GM23338 (cell line): ENCODE measurements at regions not wholly inside any gene's neighbourhood (a gene's known extent, or its start where the extent isn't known, plus 50 kb on each side); places are given as distances from the start of the nearest gene placed in this dataset.

Experiments
- ATAC-seq: fragments of 200-7000 bp; cut with Tn5 transposase; 3 replicates; pipeline ENCODE4 v1.9.1; 2020
- DNase-seq: peaks from one replicate; pipeline ENCODE4 v3.0.0-alpha.2; 2015; ENCODE audit warnings: low spot score
- H2AFZ ChIP-seq: fragments of 200-600 bp; sonication (generic); 2 replicates; pipeline ENCODE4 v1.8.0; 2016; ENCODE audit warnings: antibody characterized with exemption, mild to moderate bottlenecking, moderate library complexity
- H3F3A ChIP-seq: fragments of 200-600 bp; sonication (generic); replicated peaks from 2 replicates; pipeline ENCODE4 v1.8.0; 2017; ENCODE audit warnings: antibody characterized with exemption, mixed run types, low read depth
- H3K27ac ChIP-seq: fragments of 200-600 bp; sonication (generic); 2 replicates; pipeline ENCODE4 v1.6.1; 2016; ENCODE audit warnings: low read depth
- H3K27me3 ChIP-seq: fragments of 200-600 bp; sonication (generic); 2 replicates; pipeline ENCODE4 v1.8.0; 2016; ENCODE audit warnings: mild to moderate bottlenecking, mixed run types, moderate library complexity; ENCODE audit not compliant: insufficient read depth
- H3K36me3 ChIP-seq: fragments of 200-600 bp; sonication (generic); 2 replicates; pipeline ENCODE4 v1.8.0; 2016; ENCODE audit warnings: mild to moderate bottlenecking; ENCODE audit not compliant: insufficient read depth
- H3K4me1 ChIP-seq: fragments of 200-600 bp; sonication (generic); 2 replicates; pipeline ENCODE4 v1.8.0; 2016; ENCODE audit warnings: mild to moderate bottlenecking, moderate library complexity; ENCODE audit not compliant: insufficient read depth
- H3K4me2 ChIP-seq: fragments of 200-600 bp; sonication (generic); 2 replicates; pipeline ENCODE4 v1.7.1; 2017; ENCODE audit warnings: mixed run types
- H3K4me3 ChIP-seq: fragments of 200-600 bp; sonication (generic); 2 replicates; pipeline ENCODE4 v1.6.1; 2016; ENCODE audit warnings: mixed run types
- H3K79me2 ChIP-seq: fragments of 200-600 bp; sonication (generic); replicated peaks from 2 replicates; pipeline ENCODE4 v1.8.0; 2017; ENCODE audit warnings: mild to moderate bottlenecking; ENCODE audit not compliant: insufficient read depth
- H3K9me2 ChIP-seq: fragments of 200-600 bp; sonication (generic); 2 replicates; pipeline ENCODE4 v1.8.0; 2017; ENCODE audit not compliant: insufficient read depth
- H4K20me1 ChIP-seq: fragments of 200-600 bp; sonication (generic); replicated peaks from 2 replicates; pipeline ENCODE4 v1.8.0; 2017; ENCODE audit warnings: mild to moderate bottlenecking; ENCODE audit not compliant: insufficient read depth
- H3K27ac Mint-ChIP-seq: 2 replicates; pipeline ENCODE4 v1.8.0; 2020; ENCODE audit warnings: inconsistent platforms, mild to moderate bottlenecking, moderate library complexity, mixed read lengths
- H3K27me3 Mint-ChIP-seq: 3 replicates; pipeline ENCODE4 v1.8.0; 2022; ENCODE audit warnings: low read depth, mild to moderate bottlenecking, moderate library complexity, mixed read lengths, inconsistent platforms; ENCODE audit not compliant: insufficient read depth, poor library complexity
- H3K36me3 Mint-ChIP-seq: 3 replicates; pipeline ENCODE4 v1.8.0; 2021; ENCODE audit warnings: low read depth, mild to moderate bottlenecking, inconsistent platforms, moderate library complexity, mixed read lengths
- H3K4me1 Mint-ChIP-seq: 3 replicates; pipeline ENCODE4 v1.8.0; 2020; ENCODE audit warnings: mild to moderate bottlenecking, inconsistent platforms, mixed read lengths
- H3K4me3 Mint-ChIP-seq: 3 replicates; pipeline ENCODE4 v1.8.0; 2021; ENCODE audit warnings: moderate library complexity, mild to moderate bottlenecking, inconsistent platforms, mixed read lengths
- H3K9me3 Mint-ChIP-seq: 3 replicates; pipeline ENCODE4 v1.8.0; 2020; ENCODE audit warnings: moderate library complexity, mild to moderate bottlenecking, inconsistent platforms, mixed read lengths
- CREB1 ChIP-seq: fragments of 250-450 bp; sonication (Bioruptor Pico); IDR thresholded peaks from 2 replicates; pipeline ENCODE4 v1.5.0; 2020; ENCODE audit warnings: low read depth, mild to moderate bottlenecking, moderate library complexity
- EZH2 ChIP-seq: fragments of 200-600 bp; sonication (generic); IDR thresholded peaks from one replicate; pipeline ENCODE4 v1.8.0; 2017; ENCODE audit warnings: antibody characterized with exemption, mild to moderate bottlenecking, low read depth; ENCODE audit not compliant: unreplicated experiment
- EZH2phosphoT487 ChIP-seq: fragments of 200-600 bp; sonication (generic); IDR thresholded peaks from one replicate; pipeline ENCODE4 v1.8.1; 2018; ENCODE audit warnings: antibody characterized with exemption; ENCODE audit not compliant: unreplicated experiment
- JUNB ChIP-seq: IDR thresholded peaks from one replicate; pipeline ENCODE4 v1.6.1; 2016; ENCODE audit warnings: antibody characterized with exemption; ENCODE audit not compliant: unreplicated experiment
- POLR2AphosphoS5 ChIP-seq: IDR thresholded peaks from 2 replicates; pipeline ENCODE4 v1.6.1; 2016; ENCODE audit warnings: antibody characterized with exemption, low read depth
- STAT1 ChIP-seq: IDR thresholded peaks from one replicate; pipeline ENCODE4 v1.6.1; 2016; ENCODE audit warnings: antibody characterized with exemption; ENCODE audit not compliant: unreplicated experiment
- ZNF114 ChIP-seq: fragments of 250-450 bp; sonication (Bioruptor Pico); IDR thresholded peaks from 2 replicates; pipeline ENCODE4 v1.5.0; 2020; ENCODE audit warnings: mild to moderate bottlenecking, moderate library complexity
- ZNF331 ChIP-seq: fragments of 250-450 bp; sonication (Bioruptor Pico); IDR thresholded peaks from 2 replicates; pipeline ENCODE4 v1.5.0; 2020; ENCODE audit warnings: low read depth, mild to moderate bottlenecking, moderate library complexity
- TF ChIP-seq, protein P1 (sequence below), 2 experiments: fragments of 200-600 bp in 1 of 2; sonication (generic) in 1 of 2; conservative IDR thresholded peaks; 2 replicates each; pipeline versions ENCODE4 v1.5.1 to v1.6.1; 2016 to 2017; ENCODE audit warnings: antibody characterized with exemption in 2 of 2, low read depth in 2 of 2, mild to moderate bottlenecking in 2 of 2, moderate library complexity in 1 of 2
- TF ChIP-seq, protein P2 (sequence below): IDR thresholded peaks from one replicate; pipeline ENCODE4 v1.6.1; 2018; ENCODE audit warnings: antibody characterized with exemption; ENCODE audit not compliant: unreplicated experiment
- TF ChIP-seq, protein P3 (sequence below): IDR thresholded peaks from 2 replicates; pipeline ENCODE4 v1.6.1; 2016; ENCODE audit warnings: antibody characterized with exemption

DNA sequence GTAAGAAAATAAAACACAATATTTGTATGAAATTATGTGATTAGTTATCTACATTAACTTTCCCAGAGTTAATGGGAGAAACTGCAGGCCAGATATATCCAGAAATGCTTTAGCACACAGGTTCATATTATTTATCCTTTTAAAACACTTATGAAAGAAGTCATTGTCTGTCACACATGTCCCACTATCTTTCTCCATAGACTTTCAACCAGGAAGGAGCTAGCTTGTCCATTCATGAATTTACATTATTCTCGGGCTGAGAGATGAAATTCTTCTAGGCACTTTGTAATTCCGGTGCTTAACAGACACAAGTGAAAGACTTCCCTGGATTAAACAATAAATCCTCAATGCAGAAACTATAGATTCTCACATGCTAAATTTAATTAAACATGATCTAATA is 1043.2 kb downstream of the CDH9 start:
- Histone ChIP-seq H3K9me2 (no peaks in the 10 kb centered on the region), H3K79me2 (no peaks in the 10 kb centered on the region), H3K4me2 (no peak overlapping the region), H3K4me3 (no peak overlapping the region), H2AFZ (no peak overlapping the region), H3K4me1 (no peaks in the 10 kb centered on the region), H3K36me3 (no peaks in the 10 kb centered on the region), H3K27ac (no peak overlapping the region), H3F3A (no peaks in the 10 kb centered on the region), H3K27me3 (no peaks in the 10 kb centered on the region), H4K20me1 (no peaks in the 10 kb centered on the region)
- H3K9me3 Mint-ChIP-seq = no peaks in the 10 kb centered on the region
- H3K4me1 Mint-ChIP-seq = no peaks in the 10 kb centered on the region
- ATAC-seq = no peak
- DNase-seq = no peak
- H3K4me3 Mint-ChIP-seq = no peak overlapping the region
- TF ChIP-seq, protein P1, sequence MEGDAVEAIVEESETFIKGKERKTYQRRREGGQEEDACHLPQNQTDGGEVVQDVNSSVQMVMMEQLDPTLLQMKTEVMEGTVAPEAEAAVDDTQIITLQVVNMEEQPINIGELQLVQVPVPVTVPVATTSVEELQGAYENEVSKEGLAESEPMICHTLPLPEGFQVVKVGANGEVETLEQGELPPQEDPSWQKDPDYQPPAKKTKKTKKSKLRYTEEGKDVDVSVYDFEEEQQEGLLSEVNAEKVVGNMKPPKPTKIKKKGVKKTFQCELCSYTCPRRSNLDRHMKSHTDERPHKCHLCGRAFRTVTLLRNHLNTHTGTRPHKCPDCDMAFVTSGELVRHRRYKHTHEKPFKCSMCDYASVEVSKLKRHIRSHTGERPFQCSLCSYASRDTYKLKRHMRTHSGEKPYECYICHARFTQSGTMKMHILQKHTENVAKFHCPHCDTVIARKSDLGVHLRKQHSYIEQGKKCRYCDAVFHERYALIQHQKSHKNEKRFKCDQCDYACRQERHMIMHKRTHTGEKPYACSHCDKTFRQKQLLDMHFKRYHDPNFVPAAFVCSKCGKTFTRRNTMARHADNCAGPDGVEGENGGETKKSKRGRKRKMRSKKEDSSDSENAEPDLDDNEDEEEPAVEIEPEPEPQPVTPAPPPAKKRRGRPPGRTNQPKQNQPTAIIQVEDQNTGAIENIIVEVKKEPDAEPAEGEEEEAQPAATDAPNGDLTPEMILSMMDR (conservative IDR thresholded peaks at IDR 0.05; ENCODE audit: low read depth in 2 of 2) = no peak
- TF ChIP-seq EZH2phosphoT487 (no peak), EZH2 (no peak), ZNF331 (no peak), ZNF114 (CRISPR knock-in tag) (no peak), POLR2AphosphoS5 (no peak), CREB1 (no peak), STAT1 (no peak)
- TF ChIP-seq, protein P2, sequence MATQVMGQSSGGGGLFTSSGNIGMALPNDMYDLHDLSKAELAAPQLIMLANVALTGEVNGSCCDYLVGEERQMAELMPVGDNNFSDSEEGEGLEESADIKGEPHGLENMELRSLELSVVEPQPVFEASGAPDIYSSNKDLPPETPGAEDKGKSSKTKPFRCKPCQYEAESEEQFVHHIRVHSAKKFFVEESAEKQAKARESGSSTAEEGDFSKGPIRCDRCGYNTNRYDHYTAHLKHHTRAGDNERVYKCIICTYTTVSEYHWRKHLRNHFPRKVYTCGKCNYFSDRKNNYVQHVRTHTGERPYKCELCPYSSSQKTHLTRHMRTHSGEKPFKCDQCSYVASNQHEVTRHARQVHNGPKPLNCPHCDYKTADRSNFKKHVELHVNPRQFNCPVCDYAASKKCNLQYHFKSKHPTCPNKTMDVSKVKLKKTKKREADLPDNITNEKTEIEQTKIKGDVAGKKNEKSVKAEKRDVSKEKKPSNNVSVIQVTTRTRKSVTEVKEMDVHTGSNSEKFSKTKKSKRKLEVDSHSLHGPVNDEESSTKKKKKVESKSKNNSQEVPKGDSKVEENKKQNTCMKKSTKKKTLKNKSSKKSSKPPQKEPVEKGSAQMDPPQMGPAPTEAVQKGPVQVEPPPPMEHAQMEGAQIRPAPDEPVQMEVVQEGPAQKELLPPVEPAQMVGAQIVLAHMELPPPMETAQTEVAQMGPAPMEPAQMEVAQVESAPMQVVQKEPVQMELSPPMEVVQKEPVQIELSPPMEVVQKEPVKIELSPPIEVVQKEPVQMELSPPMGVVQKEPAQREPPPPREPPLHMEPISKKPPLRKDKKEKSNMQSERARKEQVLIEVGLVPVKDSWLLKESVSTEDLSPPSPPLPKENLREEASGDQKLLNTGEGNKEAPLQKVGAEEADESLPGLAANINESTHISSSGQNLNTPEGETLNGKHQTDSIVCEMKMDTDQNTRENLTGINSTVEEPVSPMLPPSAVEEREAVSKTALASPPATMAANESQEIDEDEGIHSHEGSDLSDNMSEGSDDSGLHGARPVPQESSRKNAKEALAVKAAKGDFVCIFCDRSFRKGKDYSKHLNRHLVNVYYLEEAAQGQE = no peak
- H3K27ac Mint-ChIP-seq = no peak overlapping the region
- no peaks in the 10 kb centered on the region for H3K27me3 Mint-ChIP-seq
- no peaks in the 10 kb centered on the region for H3K36me3 Mint-ChIP-seq

DNA sequence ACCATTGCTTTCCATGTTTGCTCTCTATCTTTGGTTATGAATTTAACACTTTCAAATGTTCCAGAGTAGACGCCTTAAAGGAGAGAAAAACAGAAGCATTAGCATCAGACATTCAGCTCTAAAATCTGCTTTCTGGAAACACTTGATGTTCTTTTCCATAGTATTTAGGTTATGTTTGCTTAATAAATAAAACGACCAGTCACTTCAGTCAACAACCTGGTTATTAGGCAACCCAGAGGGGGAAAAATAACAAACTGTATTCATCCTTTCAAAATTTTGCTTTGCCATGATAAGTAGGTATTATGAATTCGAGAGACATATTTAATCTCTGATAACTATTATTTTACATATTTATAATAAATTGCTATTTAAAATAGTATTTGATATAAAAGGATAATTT is 1044.7 kb downstream of the CDH9 start:
- Histone ChIP-seq H3K4me2 (no peak overlapping the region), H3K36me3 (no peaks in the 10 kb centered on the region), H4K20me1 (no peaks in the 10 kb centered on the region), H3K9me2 (no peaks in the 10 kb centered on the region), H3K4me1 (no peaks in the 10 kb centered on the region), H3F3A (no peaks in the 10 kb centered on the region), H3K27me3 (no peaks in the 10 kb centered on the region), H3K79me2 (no peaks in the 10 kb centered on the region), H3K4me3 (no peak overlapping the region), H2AFZ (no peak overlapping the region), H3K27ac (no peak overlapping the region)
- H3K27me3 Mint-ChIP-seq = no peaks in the 10 kb centered on the region
- DNase-seq = no peak
- TF ChIP-seq JUNB (no peak), POLR2AphosphoS5 (no peak)
- TF ChIP-seq, protein P3, sequence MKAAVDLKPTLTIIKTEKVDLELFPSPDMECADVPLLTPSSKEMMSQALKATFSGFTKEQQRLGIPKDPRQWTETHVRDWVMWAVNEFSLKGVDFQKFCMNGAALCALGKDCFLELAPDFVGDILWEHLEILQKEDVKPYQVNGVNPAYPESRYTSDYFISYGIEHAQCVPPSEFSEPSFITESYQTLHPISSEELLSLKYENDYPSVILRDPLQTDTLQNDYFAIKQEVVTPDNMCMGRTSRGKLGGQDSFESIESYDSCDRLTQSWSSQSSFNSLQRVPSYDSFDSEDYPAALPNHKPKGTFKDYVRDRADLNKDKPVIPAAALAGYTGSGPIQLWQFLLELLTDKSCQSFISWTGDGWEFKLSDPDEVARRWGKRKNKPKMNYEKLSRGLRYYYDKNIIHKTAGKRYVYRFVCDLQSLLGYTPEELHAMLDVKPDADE = no peak
- TF ChIP-seq, protein P2 = no peak
- H3K27ac Mint-ChIP-seq = no peak overlapping the region
- H3K4me3 Mint-ChIP-seq = no peak overlapping the region
- H3K4me1 Mint-ChIP-seq = no peaks in the 10 kb centered on the region
- no peaks in the 10 kb centered on the region; the same call in 2 of the 3 replicates for H3K9me3 Mint-ChIP-seq
- no peaks in the 10 kb centered on the region for H3K36me3 Mint-ChIP-seq
- no peak for ATAC-seq
